ENCODE measurements at regions not wholly inside any gene's neighbourhood (a gene's known extent, or its start where the extent isn't known, plus 50 kb on each side); places are given as distances from the start of the nearest gene placed in this dataset.
"Not testable (repeated sequence)": the region's sequence is repeated elsewhere in the genome, so short reads cannot be mapped to it uniquely, and the experiment has no call there.

GRCh38 chr11:13137844-13138301 is 128.8 kb downstream of the RASSF10 start:
- no peak for DNase-seq

GRCh38 chr11:13139085-13139484 is 130.0 kb downstream of the RASSF10 start:
- not testable (repeated sequence) for DNase-seq

GRCh38 chr11:13140028-13140870 is 131.1 kb downstream of the RASSF10 start:
- DNase-seq: no peak

GRCh38 chr11:13140873-13141655 is 131.9 kb downstream of the RASSF10 start:
- DNase-seq: no peak

GRCh38 chr11:13141731-13142709 is 132.9 kb downstream of the RASSF10 start:
- no peak for DNase-seq

- no peak for DNase-seq
These were observed 133.9 kb upstream of the BMAL1 start for GRCh38 chr11:13143486-13144297.

- DNase-seq: no peak
These were observed 132.1 kb upstream of the BMAL1 start for GRCh38 chr11:13145461-13145860.

- no peak for DNase-seq
These were observed 127.6 kb upstream of the BMAL1 start for GRCh38 chr11:13149991-13150390.

GRCh38 chr11:13150487-13150886 is 127.1 kb upstream of the BMAL1 start:
- no peak for DNase-seq

GRCh38 chr11:13152264-13152663 is 125.3 kb upstream of the BMAL1 start:
- DNase-seq: no peak

GRCh38 chr11:13152736-13153541 is 124.7 kb upstream of the BMAL1 start:
- no peak for DNase-seq

- DNase-seq: not testable (repeated sequence)
These were observed 123.2 kb upstream of the BMAL1 start for GRCh38 chr11:13154374-13154773.

- DNase-seq: no peak
These were observed 117.2 kb upstream of the BMAL1 start for GRCh38 chr11:13160346-13160745.

- no peak for DNase-seq
These were observed 116.8 kb upstream of the BMAL1 start for GRCh38 chr11:13160806-13161205.

GRCh38 chr11:13163158-13163557 is 114.4 kb upstream of the BMAL1 start:
- DNase-seq: no peak

GRCh38 chr11:13166036-13166435 is 111.6 kb upstream of the BMAL1 start:
- no peak for DNase-seq

GRCh38 chr11:13168271-13168670 is 109.3 kb upstream of the BMAL1 start:
- DNase-seq: no peak

GRCh38 chr11:13169709-13170108 is 107.9 kb upstream of the BMAL1 start:
- no peak for DNase-seq

- DNase-seq: no peak
These were observed 103.5 kb upstream of the BMAL1 start for GRCh38 chr11:13174090-13174489.

GRCh38 chr11:13183094-13183825 is 94.3 kb upstream of the BMAL1 start:
- DNase-seq: no peak

All from stimulated activated CD4-positive, alpha-beta T cell treated with anti-CD3 and anti-CD28 coated beads, Interleukin-4, amount 100 ng/mL, for 1 hour (primary cell).